Activated T-cell treated with anti-CD3 and anti-CD28 coated beads, Interleukin-2, amount 50 U/mL, for 4 hours (primary cell): ENCODE measurements at regions not wholly inside any gene's neighbourhood (a gene's known extent, or its start where the extent isn't known, plus 50 kb on each side); places are given as distances from the start of the nearest gene placed in this dataset.

Source experiments
- ATAC-seq, 2 donors: fragments of 200-7000 bp; cut with Tn5 transposase; one replicate each; pipeline ENCODE4 v1.10.0; 2021
- DNase-seq: peaks from one replicate; pipeline ENCODE4 v3.0.0-alpha.2; 2020
- H3K27me3 Mint-ChIP-seq: one replicate; pipeline ENCODE4 v1.8.0; 2021; ENCODE audit warnings: low read depth, mixed read lengths
- H3K36me3 Mint-ChIP-seq: one replicate; pipeline ENCODE4 v1.8.0; 2022; ENCODE audit warnings: mixed read lengths; ENCODE audit not compliant: insufficient read depth
- H3K4me1 Mint-ChIP-seq: one replicate; pipeline ENCODE4 v1.8.0; 2021; ENCODE audit warnings: low read depth, mixed read lengths
- H3K4me3 Mint-ChIP-seq: one replicate; pipeline ENCODE4 v1.8.0; 2021; ENCODE audit warnings: mild to moderate bottlenecking, moderate library complexity, mixed read lengths
- H3K9me3 Mint-ChIP-seq: one replicate; pipeline ENCODE4 v1.8.0; 2021; ENCODE audit warnings: mixed read lengths

DNA sequence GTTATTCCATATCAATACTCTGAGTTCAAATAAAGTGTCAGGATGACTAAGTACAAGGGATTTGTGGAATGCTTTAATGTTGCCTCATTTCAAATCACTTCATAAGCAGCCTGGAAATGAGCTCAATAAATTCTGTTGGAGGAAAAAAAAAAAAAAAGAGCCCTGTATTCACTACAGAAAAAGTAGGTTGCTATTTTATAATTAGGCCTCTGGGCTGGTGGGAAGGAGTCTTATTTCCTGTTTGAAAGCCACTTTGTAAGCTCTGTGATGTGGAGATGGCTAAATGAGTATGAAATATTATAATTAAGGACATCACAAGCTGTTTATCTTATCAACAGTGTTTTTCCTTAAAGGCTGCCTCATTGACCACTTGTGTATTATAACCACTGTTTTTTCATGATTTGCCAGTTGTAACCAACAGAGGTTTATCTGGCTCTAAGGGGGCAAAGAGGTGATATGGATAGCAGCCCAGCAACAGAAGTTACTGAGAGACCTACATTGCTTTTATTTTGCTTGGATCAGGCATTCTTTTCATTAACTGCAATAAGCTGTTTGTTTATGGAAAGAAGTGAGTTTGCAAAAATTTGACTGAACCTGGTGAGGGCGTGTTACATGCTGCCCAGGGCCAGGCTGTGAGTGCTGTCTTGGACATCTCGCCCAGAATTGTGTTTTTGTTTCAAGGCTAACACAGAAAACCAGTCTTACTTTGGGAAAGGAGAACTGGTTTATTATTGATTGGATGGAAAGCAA is 563.3 kb upstream of the MAP3K7 start:
- H3K27me3 Mint-ChIP-seq, result peaks cover 3% of the 10 kb centered on the region
- H3K4me1 Mint-ChIP-seq, result no peaks in the 10 kb centered on the region
- H3K9me3 Mint-ChIP-seq, result peaks cover 3% of the 10 kb centered on the region
- ATAC-seq, result no peak
- H3K4me3 Mint-ChIP-seq, result no peak overlapping the region
- H3K36me3 Mint-ChIP-seq, result no peaks in the 10 kb centered on the region
- no peak for DNase-seq

- Mint-ChIP-seq H3K36me3 (no peaks in the 10 kb centered on the region), H3K27me3 (peaks cover 2% of the 10 kb centered on the region), H3K9me3 (peaks cover 3% of the 10 kb centered on the region), H3K4me3 (no peak overlapping the region), H3K4me1 (no peaks in the 10 kb centered on the region)
- no peak for DNase-seq
- ATAC-seq, result no peak
Observed at GRCh38 chr6:91149246-91149955, 562.5 kb upstream of the MAP3K7 start.

DNA sequence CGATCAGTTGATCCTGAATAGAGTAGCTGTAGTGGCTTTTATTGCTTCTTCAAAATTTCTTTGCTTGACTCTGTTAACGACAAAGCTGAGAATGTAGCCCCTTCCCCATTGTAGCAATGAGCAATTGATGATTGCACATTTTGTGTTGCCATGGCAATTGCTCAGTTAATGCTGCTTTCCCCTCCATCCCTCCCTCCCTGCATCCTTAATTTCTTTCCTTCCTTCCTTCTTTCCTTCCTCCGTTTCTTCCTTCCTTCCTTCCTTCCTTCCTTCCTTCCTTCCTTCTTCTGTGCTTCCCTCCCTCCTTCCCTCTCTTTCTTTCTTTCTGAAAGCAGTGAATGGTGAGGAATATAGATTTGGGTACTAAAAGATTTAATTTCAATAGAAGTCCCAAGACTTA is 557.3 kb upstream of the MAP3K7 start:
- no peak for ATAC-seq
- no peak for DNase-seq
- Mint-ChIP-seq H3K9me3 (peaks cover 3% of the 10 kb centered on the region), H3K36me3 (no peaks in the 10 kb centered on the region), H3K4me3 (no peak overlapping the region), H3K27me3 (peaks cover 2% of the 10 kb centered on the region), H3K4me1 (no peaks in the 10 kb centered on the region)

- Mint-ChIP-seq H3K4me3 (no peak overlapping the region), H3K36me3 (no peaks in the 10 kb centered on the region)
Observed at GRCh38 chr6:91142154-91142553, 555.3 kb upstream of the MAP3K7 start.

GRCh38 chr6:91141346-91141745 is 554.5 kb upstream of the MAP3K7 start:
- ATAC-seq (no peak), DNase-seq (no peak)
- Mint-ChIP-seq H3K36me3 (no peaks in the 10 kb centered on the region), H3K27me3 (peaks cover 2% of the 10 kb centered on the region), H3K4me3 (no peak overlapping the region), H3K9me3 (no peaks in the 10 kb centered on the region), H3K4me1 (no peaks in the 10 kb centered on the region)

More at GRCh38 chr6:91142154-91142553, 555.3 kb upstream of the MAP3K7 start:
- Mint-ChIP-seq H3K9me3 (peaks cover 3% of the 10 kb centered on the region), H3K4me1 (no peaks in the 10 kb centered on the region), H3K27me3 (peaks cover 2% of the 10 kb centered on the region)
- DNase-seq (no peak), ATAC-seq (no peak)

DNA sequence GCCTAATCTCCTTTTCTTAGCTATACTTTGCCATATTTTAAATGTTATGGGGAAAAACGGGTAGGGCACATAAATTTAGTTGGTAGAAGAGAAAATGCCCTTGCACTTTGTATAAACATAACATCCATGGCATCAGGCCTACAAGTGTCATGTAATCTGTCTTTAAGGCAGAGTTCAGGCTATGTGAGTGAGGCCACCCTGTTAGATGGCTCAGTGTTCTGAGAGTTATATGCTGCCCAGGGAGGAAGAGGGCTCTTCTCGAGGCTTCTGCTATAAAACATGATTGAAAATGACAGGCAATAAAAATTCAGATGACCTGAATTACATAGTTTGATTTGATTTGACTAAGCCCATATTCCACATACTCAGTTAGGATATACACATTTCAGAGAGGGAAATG is 553.6 kb upstream of the MAP3K7 start:
- peaks cover 2% of the 10 kb centered on the region for H3K27me3 Mint-ChIP-seq
- ATAC-seq, result no peak
- H3K36me3 Mint-ChIP-seq, result no peaks in the 10 kb centered on the region
- H3K9me3 Mint-ChIP-seq, result no peaks in the 10 kb centered on the region
- H3K4me1 Mint-ChIP-seq, result no peaks in the 10 kb centered on the region
- DNase-seq, result no peak
- no peak overlapping the region for H3K4me3 Mint-ChIP-seq

GRCh38 chr6:91137286-91137685 is 550.4 kb upstream of the MAP3K7 start:
- DNase-seq (no peak), ATAC-seq (no peak)
- H3K9me3 Mint-ChIP-seq, result no peaks in the 10 kb centered on the region
- no peaks in the 10 kb centered on the region for H3K27me3 Mint-ChIP-seq
- H3K4me3 Mint-ChIP-seq, result no peak overlapping the region
- no peaks in the 10 kb centered on the region for H3K36me3 Mint-ChIP-seq
- no peaks in the 10 kb centered on the region for H3K4me1 Mint-ChIP-seq

DNA sequence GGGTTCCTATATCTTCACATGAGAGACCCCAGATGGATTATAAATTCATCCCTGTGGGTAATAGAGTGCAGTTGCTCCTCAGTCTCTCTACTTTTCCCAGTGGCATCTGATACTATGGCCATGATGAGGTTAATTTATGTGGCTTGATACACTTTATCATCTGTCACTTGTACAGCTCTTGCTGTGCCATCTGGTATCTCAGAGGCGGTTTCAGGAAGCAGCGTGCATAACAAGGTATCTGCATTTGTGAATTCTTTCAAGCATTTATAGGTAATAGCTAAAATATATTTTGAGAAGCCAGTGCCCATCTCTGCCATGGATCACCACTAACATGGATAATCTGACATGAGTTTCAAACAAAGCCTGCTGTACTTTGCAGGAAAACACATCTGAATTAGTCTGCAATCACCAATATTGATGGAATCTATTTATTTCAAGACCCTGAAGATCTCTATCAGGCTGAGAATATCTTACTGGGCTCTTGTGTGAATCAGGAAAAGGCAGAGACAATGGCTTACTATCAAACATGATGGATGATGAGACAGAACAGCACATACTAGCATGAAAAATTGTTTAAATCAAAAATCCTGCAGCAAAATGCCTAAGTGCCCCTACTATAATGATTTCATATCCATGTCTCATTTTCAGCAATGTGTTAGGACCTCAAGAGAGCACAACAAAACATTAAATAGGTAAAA is 548.7 kb upstream of the MAP3K7 start:
- H3K9me3 Mint-ChIP-seq, result no peaks in the 10 kb centered on the region
- H3K4me1 Mint-ChIP-seq, result no peaks in the 10 kb centered on the region
- H3K27me3 Mint-ChIP-seq, result no peaks in the 10 kb centered on the region
- no peaks in the 10 kb centered on the region for H3K36me3 Mint-ChIP-seq
- ATAC-seq, result no peak
- no peak for DNase-seq
- no peak overlapping the region for H3K4me3 Mint-ChIP-seq

DNA sequence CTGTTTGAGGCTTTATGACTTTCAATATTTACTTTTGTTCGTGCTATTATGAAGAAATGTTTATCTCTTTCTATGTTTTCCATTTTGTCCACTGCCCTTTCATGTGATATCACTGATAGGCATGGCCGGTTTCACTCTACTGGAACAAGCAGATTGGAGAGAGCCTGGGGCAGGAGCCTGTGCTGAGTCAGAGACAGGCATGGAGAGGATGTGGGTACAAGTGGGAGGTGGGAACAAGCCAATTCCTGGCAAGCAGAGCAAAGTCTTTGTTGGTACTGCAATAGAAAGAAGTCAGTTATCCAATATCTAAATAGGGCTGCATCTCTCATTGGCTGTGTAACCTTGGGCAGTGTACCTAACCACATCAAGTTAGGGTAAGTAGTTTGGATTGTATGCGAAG is 545.6 kb upstream of the MAP3K7 start:
- H3K27me3 Mint-ChIP-seq, result no peaks in the 10 kb centered on the region
- no peaks in the 10 kb centered on the region for H3K36me3 Mint-ChIP-seq

GRCh38 chr6:91130126-91130525 is 543.3 kb upstream of the MAP3K7 start:
- no peaks in the 10 kb centered on the region for H3K36me3 Mint-ChIP-seq
- H3K9me3 Mint-ChIP-seq, result peaks cover 3% of the 10 kb centered on the region
- DNase-seq (no peak), ATAC-seq (no peak)
- H3K27me3 Mint-ChIP-seq, result no peaks in the 10 kb centered on the region
- H3K4me1 Mint-ChIP-seq, result no peaks in the 10 kb centered on the region
- no peak overlapping the region for H3K4me3 Mint-ChIP-seq

More for the DNA sequence above, 545.6 kb upstream of the MAP3K7 start:
- Mint-ChIP-seq H3K9me3 (peaks cover 3% of the 10 kb centered on the region), H3K4me1 (no peaks in the 10 kb centered on the region), H3K4me3 (no peak overlapping the region)
- DNase-seq, result no peak
- no peak for ATAC-seq

- no peak for ATAC-seq
- Mint-ChIP-seq H3K27me3 (no peaks in the 10 kb centered on the region), H3K9me3 (peaks cover 3% of the 10 kb centered on the region), H3K4me1 (no peaks in the 10 kb centered on the region), H3K36me3 (no peaks in the 10 kb centered on the region), H3K4me3 (no peak overlapping the region)
- no peak for DNase-seq
Observed at GRCh38 chr6:91127752-91128151, 540.9 kb upstream of the MAP3K7 start.

GRCh38 chr6:91126876-91127275 is 540.0 kb upstream of the MAP3K7 start:
- Mint-ChIP-seq H3K4me3 (no peak overlapping the region), H3K36me3 (no peaks in the 10 kb centered on the region), H3K4me1 (no peaks in the 10 kb centered on the region), H3K27me3 (no peaks in the 10 kb centered on the region), H3K9me3 (peaks cover 3% of the 10 kb centered on the region)
- ATAC-seq (no peak), DNase-seq (no peak)

- H3K9me3 Mint-ChIP-seq, result no peaks in the 10 kb centered on the region
- peaks cover 2% of the 10 kb centered on the region for H3K27me3 Mint-ChIP-seq
- no peak overlapping the region for H3K4me3 Mint-ChIP-seq
- no peak for DNase-seq
- H3K4me1 Mint-ChIP-seq, result no peaks in the 10 kb centered on the region
- ATAC-seq, result no peak
- H3K36me3 Mint-ChIP-seq, result no peaks in the 10 kb centered on the region
Observed at GRCh38 chr6:91117550-91117949, 530.7 kb upstream of the MAP3K7 start.

DNA sequence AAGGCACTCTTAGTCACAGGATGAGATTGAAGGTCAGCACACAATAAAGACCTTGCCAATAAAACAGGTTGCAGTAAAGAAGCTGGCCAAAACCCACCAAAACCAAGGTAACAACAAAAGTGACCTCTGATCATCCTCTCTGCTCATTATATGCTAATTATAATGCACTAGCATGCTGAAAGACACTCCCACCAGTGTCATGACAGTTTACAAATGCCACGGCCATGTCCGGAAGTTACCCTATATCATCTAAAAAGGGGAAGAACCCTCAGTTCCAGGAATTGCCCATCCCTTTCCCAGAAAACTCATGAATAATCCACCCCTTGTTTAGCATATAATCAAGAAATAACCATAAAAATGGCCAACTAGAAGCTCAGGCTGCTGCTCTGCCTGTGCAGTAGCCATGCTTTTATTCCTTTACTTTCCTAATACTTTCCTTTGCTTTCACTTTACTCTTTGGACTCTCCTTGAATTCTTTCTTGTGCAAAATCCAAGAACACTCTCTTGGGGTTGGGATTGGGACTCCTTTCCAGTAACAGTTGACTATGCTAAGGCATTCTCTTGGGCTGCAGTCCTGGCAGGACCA is 527.3 kb upstream of the MAP3K7 start:
- H3K36me3 Mint-ChIP-seq, result no peaks in the 10 kb centered on the region
- no peak overlapping the region for H3K4me3 Mint-ChIP-seq
- no peaks in the 10 kb centered on the region for H3K9me3 Mint-ChIP-seq
- H3K27me3 Mint-ChIP-seq, result no peaks in the 10 kb centered on the region
- ATAC-seq (no peak), DNase-seq (no peak)
- H3K4me1 Mint-ChIP-seq, result no peaks in the 10 kb centered on the region
